H1 (cell line): ENCODE measurements at regions not wholly inside any gene's neighbourhood (a gene's known extent, or its start where the extent isn't known, plus 50 kb on each side); places are given as distances from the start of the nearest gene placed in this dataset.

Experiments used
- CBX8 ChIP-seq: fragments of 300-800, 300-1000 bp; sonication (generic); IDR thresholded peaks from 2 replicates; pipeline ENCODE4 v1.7.1; 2016; ENCODE audit warnings: low read depth, low read length, borderline replicate concordance
- TAF7 ChIP-seq: optimal IDR thresholded peaks from 2 replicates; pipeline ENCODE3; 2011; ENCODE audit warnings: low read depth, mild to moderate bottlenecking, inconsistent platforms, low read length, moderate library complexity, borderline replicate concordance
- TEAD4 ChIP-seq: IDR thresholded peaks from 2 replicates; pipeline ENCODE4 v1.6.1; 2012; ENCODE audit warnings: low read depth, low read length, inconsistent platforms, mixed read lengths
- TF ChIP-seq, protein P1 (sequence below): IDR thresholded peaks from 2 replicates; pipeline ENCODE4 v1.6.1; 2011; ENCODE audit warnings: low read depth, mild to moderate bottlenecking, low read length; ENCODE audit not compliant: insufficient read depth

DNA sequence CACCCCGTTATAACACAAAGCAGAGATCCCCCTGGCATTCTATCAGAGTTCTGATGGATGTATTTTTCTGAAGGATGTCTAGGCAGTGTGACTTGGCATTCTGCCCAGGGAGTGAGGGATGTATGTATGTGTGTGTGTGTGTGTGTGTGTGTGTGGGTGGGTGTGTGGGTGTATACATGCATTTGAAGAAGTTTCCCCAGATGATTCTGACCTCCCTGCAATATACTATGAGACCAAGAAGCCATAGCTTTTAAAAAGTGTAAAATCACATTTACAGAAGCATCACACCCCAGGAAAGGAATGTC lies 59.7 kb upstream of the NAP1L1 start (continued):
- TF ChIP-seq CBX8: no peak
- TF ChIP-seq TAF7: no peak
- TF ChIP-seq, protein P1, sequence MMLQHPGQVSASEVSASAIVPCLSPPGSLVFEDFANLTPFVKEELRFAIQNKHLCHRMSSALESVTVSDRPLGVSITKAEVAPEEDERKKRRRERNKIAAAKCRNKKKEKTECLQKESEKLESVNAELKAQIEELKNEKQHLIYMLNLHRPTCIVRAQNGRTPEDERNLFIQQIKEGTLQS: no peak
- no peak for TF ChIP-seq TEAD4
